Mucosa of descending colon (tissue), 3 donors: ENCODE measurements at regions not wholly inside any gene's neighbourhood (a gene's known extent, or its start where the extent isn't known, plus 50 kb on each side); places are given as distances from the start of the nearest gene placed in this dataset.

Source experiments
- ATAC-seq: fragments of 200-7000 bp; cut with Tn5 transposase; one replicate; pipeline ENCODE4 v1.9.1; 2020; ENCODE audit warnings: mild to moderate bottlenecking, moderate library complexity
- DNase-seq, 3 donors: peaks; one replicate each; pipeline ENCODE4 v3.0.0-alpha.2; 2020
- H3K36me3 ChIP-seq: fragments of 200-600 bp; one replicate; pipeline ENCODE4 v1.8.0; 2021; ENCODE audit warnings: low read depth, mild to moderate bottlenecking
- H3K4me1 ChIP-seq: fragments of 200-600 bp; one replicate; pipeline ENCODE4 v1.8.0; 2021; ENCODE audit warnings: low read depth, mild to moderate bottlenecking
- H3K4me3 ChIP-seq: fragments of 200-600 bp; one replicate; pipeline ENCODE4 v1.8.0; 2021; ENCODE audit warnings: mild to moderate bottlenecking
- H3K9me3 ChIP-seq: fragments of 200-600 bp; one replicate; pipeline ENCODE4 v1.8.0; 2021; ENCODE audit warnings: mild to moderate bottlenecking
- intact Hi-C, 2 donors: fragments of 100-400 bp; cut with DNase I in 1 of 2; cut with micrococcal nuclease in 1 of 2; formaldehyde crosslinking; loops; one replicate each; pipeline versions ENCODE4 v1.11.0 to v1.11.1; 2022; cut with DNase I, micrococcal nuclease
- TF ChIP-seq, protein P1 (sequence below): fragments of 200-600 bp; IDR thresholded peaks from one replicate; pipeline ENCODE4 v1.8.0; 2022; ENCODE audit warnings: antibody characterized with exemption, mild to moderate bottlenecking
- donor health status: DM: no; HTN: no; CAD: no; lungs with moderate emphysema.
- donor health status: DM: no; HTN: no; CAD: no.
- donor health status: DM: no; HTN: yes; CAD: no.

GRCh38 chr10:3245395-3245794 is 72.8 kb upstream of the PITRM1 start:
- DNase-seq: no peak
- Histone ChIP-seq H3K36me3 (no peaks in the 10 kb centered on the region), H3K4me1 (no peaks in the 10 kb centered on the region), H3K4me3 (no peak overlapping the region), H3K9me3 (no peaks in the 10 kb centered on the region)
- intact Hi-C loops: loop anchor here (10.0 kb wide), 2 partner anchors 529 to 539 kb away; partner anchors contain the start of gene KLF6 (in 1 of the 2)
- ATAC-seq: no peak
- TF ChIP-seq, protein P1, sequence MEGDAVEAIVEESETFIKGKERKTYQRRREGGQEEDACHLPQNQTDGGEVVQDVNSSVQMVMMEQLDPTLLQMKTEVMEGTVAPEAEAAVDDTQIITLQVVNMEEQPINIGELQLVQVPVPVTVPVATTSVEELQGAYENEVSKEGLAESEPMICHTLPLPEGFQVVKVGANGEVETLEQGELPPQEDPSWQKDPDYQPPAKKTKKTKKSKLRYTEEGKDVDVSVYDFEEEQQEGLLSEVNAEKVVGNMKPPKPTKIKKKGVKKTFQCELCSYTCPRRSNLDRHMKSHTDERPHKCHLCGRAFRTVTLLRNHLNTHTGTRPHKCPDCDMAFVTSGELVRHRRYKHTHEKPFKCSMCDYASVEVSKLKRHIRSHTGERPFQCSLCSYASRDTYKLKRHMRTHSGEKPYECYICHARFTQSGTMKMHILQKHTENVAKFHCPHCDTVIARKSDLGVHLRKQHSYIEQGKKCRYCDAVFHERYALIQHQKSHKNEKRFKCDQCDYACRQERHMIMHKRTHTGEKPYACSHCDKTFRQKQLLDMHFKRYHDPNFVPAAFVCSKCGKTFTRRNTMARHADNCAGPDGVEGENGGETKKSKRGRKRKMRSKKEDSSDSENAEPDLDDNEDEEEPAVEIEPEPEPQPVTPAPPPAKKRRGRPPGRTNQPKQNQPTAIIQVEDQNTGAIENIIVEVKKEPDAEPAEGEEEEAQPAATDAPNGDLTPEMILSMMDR: no peak

DNA sequence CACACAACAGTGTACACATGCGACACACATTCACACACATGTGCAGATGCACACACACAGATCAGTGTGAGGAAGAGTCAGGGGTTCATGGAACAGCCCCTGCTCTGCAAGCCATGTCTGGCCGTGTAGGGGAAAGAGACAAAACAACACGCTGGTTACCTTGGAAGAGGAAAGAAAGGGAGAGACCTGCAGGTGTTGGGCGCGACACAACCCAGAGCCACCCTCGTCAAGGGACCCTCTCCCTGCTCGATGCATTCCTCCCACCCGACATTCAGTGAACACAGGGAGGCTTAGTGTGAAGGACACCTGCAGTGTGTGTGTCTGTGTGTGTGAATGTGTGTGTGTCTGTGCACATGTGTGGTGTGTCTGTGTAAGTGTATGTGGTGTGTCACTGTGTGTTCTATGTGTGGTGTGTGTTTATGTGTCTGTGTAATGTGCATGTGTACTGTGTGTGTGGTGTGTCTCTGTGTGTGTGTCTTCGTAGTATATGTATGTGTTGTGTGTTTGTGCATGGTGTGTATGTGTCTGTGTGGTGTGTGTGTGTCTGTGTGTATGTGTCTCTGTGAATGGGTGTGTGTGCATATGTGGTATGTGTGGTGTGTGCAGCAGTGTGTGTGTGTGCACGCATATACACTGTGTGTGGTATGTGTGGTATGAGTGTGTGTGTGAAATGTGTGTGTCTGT is 69.5 kb upstream of the PITRM1 start:
- intact Hi-C loops: loop anchor here (10.0 kb wide), 2 partner anchors 533 to 543 kb away; partner anchors contain the start of gene KLF6 (in 1 of the 2)
- no peak for ATAC-seq

DNA sequence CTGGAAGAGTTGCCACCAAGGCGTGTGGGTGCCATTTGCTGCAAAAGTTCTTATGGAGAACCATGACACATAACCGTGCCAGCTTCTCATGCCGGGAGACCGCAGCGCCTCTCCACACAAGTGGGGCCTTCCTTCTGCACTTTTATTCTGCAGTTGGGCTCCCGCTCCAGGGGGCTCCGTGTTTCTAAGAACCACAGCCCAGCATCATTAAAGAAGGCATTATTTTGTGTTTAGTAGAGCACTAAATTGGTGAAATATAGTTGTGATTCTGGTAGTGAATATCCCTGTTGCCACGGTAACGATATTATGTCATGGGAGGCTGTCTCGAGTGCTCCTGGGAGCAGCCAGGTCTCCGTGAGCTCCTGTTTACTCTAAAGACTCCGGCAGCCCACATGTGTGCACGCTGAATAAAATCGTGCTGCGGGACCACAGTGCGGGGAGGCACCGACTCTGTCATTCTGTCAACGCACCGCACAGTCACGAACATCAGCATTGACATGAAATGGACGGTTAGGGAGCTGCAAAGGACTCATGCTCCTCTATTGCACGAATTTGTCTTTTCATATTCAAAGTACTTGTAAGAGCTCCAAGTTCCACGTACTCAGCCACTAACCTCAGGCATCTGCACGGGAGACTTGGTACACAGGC is 68.8 kb upstream of the PITRM1 start:
- H3K36me3 ChIP-seq: no peaks in the 10 kb centered on the region
- H3K4me1 ChIP-seq: no peaks in the 10 kb centered on the region
- TF ChIP-seq, protein P1: no peak
- no peaks in the 10 kb centered on the region for H3K9me3 ChIP-seq
- ATAC-seq: no peak
- no peak for DNase-seq
- no peak overlapping the region for H3K4me3 ChIP-seq
- intact Hi-C loops: loop anchor here (10.0 kb wide), 2 partner anchors 533 to 543 kb away; partner anchors contain the start of gene KLF6 (in 1 of the 2)

More for the DNA sequence above, 69.5 kb upstream of the PITRM1 start:
- H3K4me1 ChIP-seq: no peaks in the 10 kb centered on the region
- H3K4me3 ChIP-seq: no peak overlapping the region
- no peaks in the 10 kb centered on the region for H3K36me3 ChIP-seq
- no peak for DNase-seq
- H3K9me3 ChIP-seq: no peaks in the 10 kb centered on the region
- TF ChIP-seq, protein P1: no peak

GRCh38 chr10:3239920-3240894 is 67.6 kb upstream of the PITRM1 start:
- Histone ChIP-seq H3K4me3 (no peak overlapping the region), H3K36me3 (no peaks in the 10 kb centered on the region), H3K4me1 (no peaks in the 10 kb centered on the region), H3K9me3 (no peaks in the 10 kb centered on the region)
- no peak for ATAC-seq
- TF ChIP-seq, protein P1: no peak
- DNase-seq: no peak
- intact Hi-C loops: loop anchor here (10.0 kb wide), 2 partner anchors 535 to 545 kb away; partner anchors contain the start of gene KLF6 (in 1 of the 2)
